Stimulated activated CD8-positive, alpha-beta memory T cell treated with anti-CD3 and anti-CD28 coated beads, Interleukin-4, amount 100 ng/mL, for 48 hours (primary cell): ENCODE measurements at regions not wholly inside any gene's neighbourhood (a gene's known extent, or its start where the extent isn't known, plus 50 kb on each side); places are given as distances from the start of the nearest gene placed in this dataset.

Source experiments
- DNase-seq: peaks from one replicate; pipeline ENCODE4 v3.0.0-alpha.2; 2020

GRCh38 chr2:120940726-120941256, 205.1 kb downstream of the GLI2 start:
- no peak for DNase-seq

DNA sequence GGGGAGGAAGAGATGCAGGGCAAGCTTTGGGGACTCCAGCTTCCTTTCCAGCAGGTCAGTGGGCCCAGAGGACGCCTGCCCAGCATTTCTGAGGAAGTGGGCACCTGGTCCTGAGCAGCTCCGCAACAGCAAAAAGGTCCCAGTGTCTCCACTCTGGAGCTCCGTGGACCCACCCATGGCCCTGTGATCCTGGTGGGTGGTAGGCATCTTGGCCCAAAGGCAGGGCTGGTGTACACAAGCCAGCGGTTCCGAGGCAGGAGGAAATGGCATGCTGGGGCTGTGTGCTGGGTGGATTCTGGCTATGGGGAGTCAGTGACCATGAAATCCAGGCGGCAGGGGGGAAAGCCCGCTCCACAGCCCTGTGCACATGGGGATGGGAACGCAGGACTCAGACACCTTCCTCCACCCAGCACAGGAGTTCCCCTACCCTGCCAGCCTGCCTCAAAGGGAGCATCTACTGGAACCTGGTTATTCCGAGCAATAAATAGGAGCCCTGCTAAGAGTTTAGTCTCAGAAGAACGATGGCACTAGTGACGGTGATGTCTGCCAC, 206.0 kb downstream of the GLI2 start:
- no peak for DNase-seq

DNA sequence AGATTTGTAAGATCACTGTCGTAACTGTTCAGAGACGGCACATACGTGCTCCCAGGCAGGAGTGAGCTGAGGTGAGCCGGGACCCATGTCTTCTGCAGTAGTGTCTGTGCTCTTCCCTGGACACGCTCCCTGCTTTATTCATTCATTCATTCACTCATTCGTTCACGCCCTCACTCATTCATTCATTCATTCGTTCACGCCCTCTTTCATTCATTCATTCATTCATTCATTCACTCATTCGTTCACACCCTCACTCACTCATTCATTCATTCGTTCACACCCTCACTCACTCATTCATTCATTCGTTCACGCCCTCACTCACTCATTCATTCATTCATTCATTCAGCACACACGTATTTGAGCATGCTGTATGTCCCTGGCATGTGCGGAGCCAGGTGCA, 207.0 kb downstream of the GLI2 start:
- no peak for DNase-seq

DNA sequence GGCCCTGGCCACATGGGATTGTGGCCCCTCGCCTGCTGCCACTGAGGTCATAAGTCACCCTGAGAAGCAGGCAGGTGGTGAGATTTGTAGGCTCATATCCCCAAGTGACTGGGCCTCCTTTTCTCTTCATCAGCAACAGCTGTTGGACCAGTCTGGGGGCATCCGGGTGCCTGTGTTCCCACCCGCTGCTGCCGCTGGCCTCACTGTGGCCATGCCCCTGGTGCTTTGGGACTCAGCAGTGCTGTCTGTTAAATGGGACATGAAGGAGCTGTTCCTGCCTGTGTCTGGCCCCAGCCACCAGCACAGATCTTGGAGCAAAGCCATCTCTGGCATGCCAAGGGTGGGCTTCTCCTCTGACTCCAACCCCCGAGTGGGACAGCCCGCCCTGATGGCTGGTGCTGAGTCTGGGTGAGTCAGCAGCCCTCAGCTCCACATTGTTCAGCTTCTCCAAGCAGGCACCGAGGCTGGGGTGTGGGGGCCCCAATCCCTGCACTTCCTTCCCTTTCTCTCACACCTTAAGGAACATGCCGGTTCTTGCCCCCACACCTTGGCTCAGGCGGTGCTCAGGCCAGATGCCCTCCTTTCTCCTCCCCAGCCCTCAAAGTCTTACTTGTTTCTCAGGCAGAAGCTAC, 207.9 kb downstream of the GLI2 start:
- DNase-seq = no peak

- DNase-seq = no peak
These were observed 208.9 kb downstream of the GLI2 start for GRCh38 chr2:120944575-120944974.

GRCh38 chr2:120945091-120945490, 209.4 kb downstream of the GLI2 start:
- no peak for DNase-seq

DNA sequence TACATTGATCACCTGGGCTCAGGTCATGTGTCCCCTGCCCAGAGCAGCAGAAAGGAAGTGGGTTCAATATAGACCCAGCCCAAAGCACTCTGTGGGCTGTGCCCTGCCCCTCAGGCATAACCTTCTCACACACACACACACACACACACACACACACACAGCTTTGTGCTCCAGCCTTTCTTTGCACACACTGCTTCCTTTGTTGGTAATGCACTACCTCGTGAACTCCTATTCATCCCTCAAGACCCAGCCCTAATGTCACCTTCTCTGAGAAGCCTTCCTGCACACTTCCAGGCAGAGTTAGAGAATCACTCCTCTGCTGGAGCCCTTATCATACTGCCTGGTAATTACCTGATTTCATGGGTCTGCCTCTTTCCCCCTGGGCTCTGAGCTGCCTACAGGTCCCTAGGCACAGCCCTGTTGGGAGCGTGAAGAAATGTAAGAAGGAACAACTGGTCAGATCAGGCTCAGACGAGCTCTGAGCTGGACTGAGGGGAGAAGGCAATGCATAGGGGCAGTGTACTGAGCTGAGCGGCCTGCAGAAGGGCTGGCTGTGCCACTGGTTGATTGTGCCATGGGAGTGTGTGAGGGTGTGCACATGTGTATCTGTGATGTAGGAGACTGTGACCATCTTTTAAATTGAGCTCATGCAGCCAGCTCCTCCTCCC, 210.3 kb downstream of the GLI2 start:
- no peak for DNase-seq

DNA sequence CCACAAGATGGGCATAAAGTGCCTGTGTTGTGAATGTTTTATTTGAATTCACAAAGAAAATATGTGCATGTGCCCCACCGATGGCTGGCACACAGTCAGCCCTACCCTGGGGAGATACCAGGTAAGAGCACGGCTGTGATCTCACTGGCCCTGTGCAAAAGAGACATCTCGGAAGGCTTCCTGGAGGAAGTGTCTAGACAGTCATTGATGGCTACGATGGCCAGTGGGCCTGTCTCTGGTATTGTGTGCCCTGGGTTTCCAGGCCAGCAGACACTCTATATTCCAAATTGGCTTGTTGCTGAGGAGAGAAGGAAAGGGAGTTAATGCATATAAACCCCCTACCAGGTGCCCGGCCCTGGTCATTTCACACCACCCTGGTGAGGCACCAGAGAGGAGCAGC, 211.7 kb downstream of the GLI2 start:
- DNase-seq = no peak

- no peak for DNase-seq
These were observed 212.5 kb downstream of the GLI2 start for GRCh38 chr2:120947982-120948661.

DNA sequence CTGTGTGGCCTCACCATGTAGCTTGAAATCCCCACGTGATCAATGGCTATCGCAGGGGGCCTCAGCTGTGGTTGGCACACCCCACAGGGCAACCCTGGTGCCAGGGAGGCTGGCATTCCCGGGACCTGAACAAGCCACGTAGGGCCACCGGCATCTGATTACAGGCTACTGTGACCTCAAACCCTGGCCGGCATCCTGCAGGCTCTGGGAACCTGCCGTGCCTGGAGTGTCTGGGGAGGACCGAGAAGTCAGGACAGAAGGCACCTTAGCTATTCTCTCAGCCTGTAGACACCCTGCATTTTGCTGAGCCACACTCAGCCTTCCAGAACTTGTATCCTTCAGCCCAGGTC, 213.0 kb downstream of the GLI2 start:
- DNase-seq = no peak

GRCh38 chr2:120949027-120949956, 213.6 kb downstream of the GLI2 start:
- no peak for DNase-seq

DNA sequence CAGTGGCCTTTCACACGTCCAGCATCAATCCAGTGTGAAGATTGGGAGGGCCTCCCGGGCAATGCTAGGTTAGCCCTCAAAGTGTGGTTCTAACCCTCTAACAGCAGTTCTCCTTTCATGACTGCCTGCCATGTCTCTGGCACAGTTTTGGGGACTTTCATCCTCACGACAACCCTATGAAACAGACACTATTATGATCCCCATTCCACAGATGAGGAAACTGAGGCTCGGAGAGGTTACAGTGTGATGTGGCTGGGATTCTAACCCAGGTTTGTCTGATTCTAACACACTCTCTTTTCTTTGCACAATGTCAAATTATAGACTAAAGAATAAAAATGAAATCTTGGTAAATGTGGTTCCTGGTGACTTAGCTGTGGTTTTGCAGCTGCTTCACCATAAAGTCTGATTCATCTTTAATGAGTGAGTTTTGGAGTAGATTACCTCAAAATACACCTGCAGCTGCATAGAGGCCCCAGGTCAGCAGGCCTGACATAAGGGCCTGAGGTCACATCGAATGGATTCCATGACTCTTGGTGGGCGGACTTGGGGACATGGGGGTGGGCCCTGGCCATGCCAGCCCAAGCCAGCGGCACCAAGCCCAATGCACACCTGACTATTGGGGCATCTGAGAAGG, 214.4 kb downstream of the GLI2 start:
- DNase-seq = no peak

DNA sequence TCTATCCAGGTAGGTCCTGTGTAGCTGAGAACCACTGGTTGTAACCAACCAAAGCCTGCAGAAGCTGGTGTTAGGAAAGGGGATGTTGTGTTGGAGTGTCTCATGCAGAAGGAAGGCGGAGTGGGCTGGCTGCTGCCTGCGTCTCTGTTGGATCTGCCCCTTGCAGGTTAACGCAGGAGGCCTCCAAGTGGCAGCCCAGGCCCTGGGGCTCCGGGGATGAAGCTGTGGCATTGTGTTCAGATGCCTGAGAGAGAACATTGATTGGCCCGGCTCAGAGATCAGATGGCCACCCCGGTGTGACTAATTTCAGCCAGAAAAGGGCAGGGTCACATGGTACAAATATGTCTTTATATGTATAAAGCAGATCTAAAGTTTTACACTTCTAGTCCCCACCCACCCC, 216.0 kb downstream of the GLI2 start:
- DNase-seq = no peak

GRCh38 chr2:120952318-120952717, 216.7 kb downstream of the GLI2 start:
- DNase-seq = no peak

DNA sequence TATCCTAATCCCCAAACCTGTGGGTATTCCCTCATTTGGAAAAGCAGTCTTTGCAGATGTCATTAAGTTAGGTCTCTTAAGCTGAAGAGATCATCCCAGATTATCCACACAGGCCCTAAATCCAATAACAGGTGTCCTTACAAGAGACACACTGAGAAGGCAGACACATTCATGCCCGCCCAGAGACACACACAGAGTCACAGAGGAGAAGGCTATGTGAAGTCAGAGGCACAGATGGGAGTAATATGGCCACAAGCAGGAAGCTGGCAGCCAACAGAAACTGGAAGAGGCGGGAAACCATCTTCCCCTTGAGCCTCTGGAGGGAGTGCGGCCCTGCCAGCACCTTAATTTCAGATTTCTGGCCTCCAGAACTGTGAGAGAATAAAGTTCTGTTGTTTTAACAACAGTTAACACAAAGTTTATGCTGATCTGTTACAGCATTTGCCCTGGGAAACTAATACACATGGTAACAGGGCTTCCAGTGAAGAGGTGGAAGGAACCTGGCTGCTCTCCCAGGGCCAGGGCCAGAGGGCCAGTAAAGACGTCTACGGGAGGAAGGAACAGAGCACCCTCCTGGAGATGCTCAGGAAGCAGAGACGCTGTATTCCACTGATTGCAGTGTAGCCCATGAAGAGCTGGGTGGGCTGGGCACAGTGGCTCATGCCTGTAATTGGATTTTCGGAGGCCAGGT, 217.5 kb downstream of the GLI2 start:
- DNase-seq = no peak

- DNase-seq = no peak
These were observed 218.3 kb downstream of the GLI2 start for GRCh38 chr2:120953843-120954584.

DNA sequence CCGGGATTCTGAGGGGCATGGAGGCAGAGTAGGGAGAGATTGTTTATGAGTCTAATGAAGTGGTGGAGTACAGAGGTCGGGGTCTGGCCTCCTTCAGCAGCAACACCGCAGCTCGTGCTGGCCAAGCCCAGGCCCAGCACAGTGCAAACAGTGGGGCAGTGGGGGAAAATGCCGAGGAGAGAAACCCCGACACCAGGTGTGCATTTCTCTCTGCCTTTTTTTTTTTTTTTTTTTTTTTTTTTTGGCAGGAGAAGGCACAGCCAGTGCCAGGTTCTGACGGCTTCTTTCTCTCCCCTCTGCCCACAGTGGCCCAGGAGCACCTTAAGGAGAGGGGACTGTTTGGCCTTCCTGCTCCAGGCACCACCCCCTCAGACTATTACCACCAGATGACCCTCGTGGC, 219.3 kb downstream of the GLI2 start:
- no peak for DNase-seq

DNA sequence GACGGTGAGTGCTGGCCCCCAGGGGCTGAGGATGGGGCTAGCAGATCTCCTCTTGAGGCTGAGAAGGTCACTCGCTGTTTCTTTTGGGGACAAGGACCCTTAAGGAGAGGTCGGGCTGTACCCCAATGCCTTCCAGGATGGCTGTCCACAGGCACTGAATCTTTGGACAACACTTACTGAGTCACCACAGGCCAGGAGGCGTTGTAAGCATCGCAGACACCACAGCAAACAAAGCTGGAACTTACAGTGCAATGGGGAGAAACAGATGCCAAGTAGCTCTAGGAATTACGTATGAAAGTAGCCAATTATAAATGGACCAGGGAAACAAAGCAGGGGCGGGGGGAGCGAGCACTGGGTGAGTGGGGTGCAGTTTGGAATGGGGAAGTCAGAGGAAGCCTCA, 219.8 kb downstream of the GLI2 start:
- no peak for DNase-seq

GRCh38 chr2:120956486-120957156, 221.0 kb downstream of the GLI2 start:
- no peak for DNase-seq

- no peak for DNase-seq
These were observed 222.2 kb downstream of the GLI2 start for GRCh38 chr2:120957905-120958304.
